ENCODE measurements at regions not wholly inside any gene's neighbourhood (a gene's known extent, or its start where the extent isn't known, plus 50 kb on each side); places are given as distances from the start of the nearest gene placed in this dataset.

GRCh38 chr13:26463296-26463695 lies 94.2 kb upstream of the WASF3 start:
- no peaks in the 10 kb centered on the region for H3K36me3 ChIP-seq
- H3K27ac ChIP-seq = no peak overlapping the region
- no peak for ATAC-seq
- H3K27me3 ChIP-seq = no peaks in the 10 kb centered on the region
- DNase-seq = no peak
- peaks cover 10% of the 10 kb centered on the region for H3K4me1 ChIP-seq
- intact Hi-C loops (cut with DNase I) = no loop called here
- no peak overlapping the region for H3K4me3 ChIP-seq
- TF ChIP-seq, protein P1, sequence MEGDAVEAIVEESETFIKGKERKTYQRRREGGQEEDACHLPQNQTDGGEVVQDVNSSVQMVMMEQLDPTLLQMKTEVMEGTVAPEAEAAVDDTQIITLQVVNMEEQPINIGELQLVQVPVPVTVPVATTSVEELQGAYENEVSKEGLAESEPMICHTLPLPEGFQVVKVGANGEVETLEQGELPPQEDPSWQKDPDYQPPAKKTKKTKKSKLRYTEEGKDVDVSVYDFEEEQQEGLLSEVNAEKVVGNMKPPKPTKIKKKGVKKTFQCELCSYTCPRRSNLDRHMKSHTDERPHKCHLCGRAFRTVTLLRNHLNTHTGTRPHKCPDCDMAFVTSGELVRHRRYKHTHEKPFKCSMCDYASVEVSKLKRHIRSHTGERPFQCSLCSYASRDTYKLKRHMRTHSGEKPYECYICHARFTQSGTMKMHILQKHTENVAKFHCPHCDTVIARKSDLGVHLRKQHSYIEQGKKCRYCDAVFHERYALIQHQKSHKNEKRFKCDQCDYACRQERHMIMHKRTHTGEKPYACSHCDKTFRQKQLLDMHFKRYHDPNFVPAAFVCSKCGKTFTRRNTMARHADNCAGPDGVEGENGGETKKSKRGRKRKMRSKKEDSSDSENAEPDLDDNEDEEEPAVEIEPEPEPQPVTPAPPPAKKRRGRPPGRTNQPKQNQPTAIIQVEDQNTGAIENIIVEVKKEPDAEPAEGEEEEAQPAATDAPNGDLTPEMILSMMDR (IDR thresholded peaks at IDR 0.05) = no peak
- H3K9me3 ChIP-seq = no peaks in the 10 kb centered on the region

DNA sequence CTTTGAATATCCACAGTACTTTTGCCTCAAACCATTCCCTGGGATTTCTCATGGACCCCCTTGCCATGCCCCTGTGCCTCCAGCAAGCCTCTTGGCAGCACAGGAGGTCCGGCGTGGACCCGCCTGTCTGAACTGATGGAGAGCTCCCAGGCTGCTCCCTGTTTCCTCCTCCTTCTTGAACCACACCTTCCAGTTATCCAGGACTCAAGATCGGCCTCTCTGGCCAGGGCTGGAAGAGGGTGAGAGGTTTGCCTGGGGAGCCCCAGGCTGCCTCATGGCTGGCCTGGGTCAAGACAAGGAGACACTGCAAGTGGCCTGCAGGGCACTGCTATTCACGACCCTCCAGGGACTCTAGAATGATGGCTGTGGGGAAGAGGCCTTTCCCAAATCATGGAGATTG lies 93.6 kb upstream of the WASF3 start:
- Histone ChIP-seq H3K4me3 (no peak overlapping the region), H3K36me3 (no peaks in the 10 kb centered on the region), H3K4me1 (peaks cover 7% of the 10 kb centered on the region), H3K27me3 (no peaks in the 10 kb centered on the region), H3K27ac (no peak overlapping the region), H3K9me3 (no peaks in the 10 kb centered on the region)
- no peak for ATAC-seq
- intact Hi-C loops (cut with DNase I) = no loop called here
- DNase-seq = no peak
- TF ChIP-seq, protein P1 (IDR thresholded peaks at IDR 0.05) = no peak

GRCh38 chr13:26465514-26465913 lies 92.0 kb upstream of the WASF3 start:
- no peaks in the 10 kb centered on the region for H3K36me3 ChIP-seq
- no peaks in the 10 kb centered on the region for H3K27me3 ChIP-seq
- no peak overlapping the region for H3K27ac ChIP-seq
- no peaks in the 10 kb centered on the region for H3K4me1 ChIP-seq
- no peaks in the 10 kb centered on the region for H3K9me3 ChIP-seq
- TF ChIP-seq, protein P1 (IDR thresholded peaks at IDR 0.05) = no peak
- peak; percentile 20 for ATAC-seq
- no peak overlapping the region for H3K4me3 ChIP-seq
- DNase-seq = no peak
- intact Hi-C loops (cut with DNase I) = no loop called here

GRCh38 chr13:26465954-26466353 lies 91.5 kb upstream of the WASF3 start:
- H3K27me3 ChIP-seq = no peaks in the 10 kb centered on the region
- TF ChIP-seq, protein P1 (IDR thresholded peaks at IDR 0.05) = no peak
- DNase-seq = no peak
- H3K27ac ChIP-seq = no peak overlapping the region
- intact Hi-C loops (cut with DNase I) = no loop called here
- H3K36me3 ChIP-seq = no peaks in the 10 kb centered on the region
- no peaks in the 10 kb centered on the region for H3K9me3 ChIP-seq
- H3K4me3 ChIP-seq = no peak overlapping the region
- no peak for ATAC-seq
- H3K4me1 ChIP-seq = no peaks in the 10 kb centered on the region

DNA sequence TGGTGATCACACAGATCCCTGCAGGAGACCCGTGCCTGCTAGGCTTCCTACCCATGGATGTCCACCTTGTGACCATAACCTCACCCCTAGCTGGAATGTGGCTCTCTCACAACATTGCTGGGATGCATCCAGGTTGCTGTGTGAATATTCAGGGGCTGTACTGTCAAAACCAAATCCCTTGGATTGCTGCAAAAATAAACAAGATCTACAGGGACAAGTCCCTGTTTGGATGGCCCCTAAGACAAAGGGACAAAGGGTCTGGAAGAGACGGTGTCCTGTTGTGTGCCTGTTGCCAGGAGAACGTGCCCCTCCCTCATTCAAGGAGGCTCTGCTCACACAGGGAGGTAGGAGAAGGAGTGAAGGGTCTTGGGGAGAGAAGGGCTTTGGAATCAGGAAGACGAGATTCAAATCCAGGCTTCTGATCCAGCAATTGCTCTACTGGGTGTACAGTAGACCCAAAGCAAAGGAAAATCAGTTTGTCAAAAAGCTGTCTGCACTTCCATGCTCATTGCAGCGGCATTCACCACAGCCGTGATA lies 89.2 kb upstream of the WASF3 start:
- DNase-seq (no peak), ATAC-seq (peak; percentile 45)
- TF ChIP-seq, protein P1 (IDR thresholded peaks at IDR 0.05) = no peak
- H3K36me3 ChIP-seq = no peaks in the 10 kb centered on the region
- H3K4me1 ChIP-seq = no peaks in the 10 kb centered on the region
- no peaks in the 10 kb centered on the region for H3K9me3 ChIP-seq
- H3K27ac ChIP-seq = no peak overlapping the region
- no peaks in the 10 kb centered on the region for H3K27me3 ChIP-seq
- intact Hi-C loops (cut with DNase I) = no loop called here
- no peak overlapping the region for H3K4me3 ChIP-seq

DNA sequence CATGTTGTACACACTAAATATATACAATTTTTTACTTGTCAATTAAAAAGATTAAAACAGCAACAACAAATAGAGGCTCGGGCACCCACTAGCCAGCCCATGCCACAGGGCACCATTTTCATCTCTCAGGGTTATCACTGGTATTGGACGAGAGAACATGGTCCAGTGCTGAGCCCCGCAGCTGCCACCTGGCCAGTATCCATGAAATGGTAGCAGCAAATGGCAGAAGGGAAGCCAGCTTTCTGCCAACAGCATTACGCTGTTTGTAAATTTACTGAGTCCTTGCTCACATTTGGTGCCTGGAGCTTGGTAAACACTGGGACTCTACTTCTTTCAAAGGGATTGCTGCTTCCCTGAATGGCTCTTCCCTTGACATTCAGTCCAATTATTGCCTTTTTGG lies 87.9 kb upstream of the WASF3 start:
- ATAC-seq (no peak), DNase-seq (no peak)
- H3K4me1 ChIP-seq = no peaks in the 10 kb centered on the region
- TF ChIP-seq, protein P1 (IDR thresholded peaks at IDR 0.05) = no peak
- no peak overlapping the region for H3K27ac ChIP-seq
- intact Hi-C loops (cut with DNase I) = no loop called here
- no peaks in the 10 kb centered on the region for H3K9me3 ChIP-seq
- no peak overlapping the region for H3K4me3 ChIP-seq
- H3K36me3 ChIP-seq = no peaks in the 10 kb centered on the region
- no peaks in the 10 kb centered on the region for H3K27me3 ChIP-seq
